H1 (cell line): ENCODE measurements at regions not wholly inside any gene's neighbourhood (a gene's known extent, or its start where the extent isn't known, plus 50 kb on each side); places are given as distances from the start of the nearest gene placed in this dataset.

ENCODE experiments used
- CTCF ChIA-PET: fragments of 300-600 bp; sonication (Branson Sonifier 250); formaldehyde crosslinking; loops from one replicate; lab custom pipeline; 2021; ENCODE audit not compliant: partially characterized antibody; lab: Charles Lee
- POLR2A ChIA-PET: fragments of 300-600 bp; sonication (Branson Sonifier 250); formaldehyde crosslinking; loops from one replicate; lab custom pipeline; 2021; ENCODE audit warnings: inconsistent platforms; ENCODE audit not compliant: partially characterized antibody; lab: Charles Lee
- DNase-seq, 2 experiments: peaks; one replicate each; pipeline versions ENCODE4 v3.0.0 to v3.0.0-alpha.2; 2010 to 2022; ENCODE audit warnings: low spot score in 2 of 2, low read depth in 1 of 2, mixed read lengths in 1 of 2
- FAIRE-seq: peaks from 2 replicates; lab custom pipeline; 2011; peaks lifted over from hg19 to GRCh38; lab: Jason Lieb, UNC
- H2AFZ ChIP-seq: 2 replicates; pipeline ENCODE4 v1.8.1; 2012; ENCODE audit warnings: low read length, inconsistent platforms
- H2AK5ac ChIP-seq: 2 replicates; pipeline ENCODE4 v1.6.1; 2013; ENCODE audit warnings: low read depth, low read length
- H2BK120ac ChIP-seq: replicated peaks from 2 replicates; pipeline ENCODE3; 2013; ENCODE audit warnings: low read depth, low read length, inconsistent platforms
- H2BK12ac ChIP-seq: 2 replicates; pipeline ENCODE4 v1.6.1; 2013; ENCODE audit warnings: low read depth, low read length
- H2BK15ac ChIP-seq: 2 replicates; pipeline ENCODE4 v1.6.1; 2013; ENCODE audit warnings: low read length
- H2BK20ac ChIP-seq: 2 replicates; pipeline ENCODE4 v1.6.1; 2013; ENCODE audit warnings: low read length
- H2BK5ac ChIP-seq: 2 replicates; pipeline ENCODE4 v1.6.1; 2013; ENCODE audit warnings: low read depth, low read length
- H3K14ac ChIP-seq: 2 replicates; pipeline ENCODE4 v1.6.1; 2013; ENCODE audit warnings: inconsistent platforms; ENCODE audit not compliant: insufficient read length
- H3K18ac ChIP-seq: 2 replicates; pipeline ENCODE4 v1.6.1; 2013; ENCODE audit warnings: low read length; ENCODE audit errors: extremely low read depth
- H3K23ac ChIP-seq: 2 replicates; pipeline ENCODE4 v1.6.1; 2013; ENCODE audit warnings: inconsistent platforms; ENCODE audit not compliant: insufficient read length
- H3K23me2 ChIP-seq: 2 replicates; pipeline ENCODE4 v1.6.1; 2013; ENCODE audit warnings: low read depth, low read length
- H3K27ac ChIP-seq: 2 replicates; pipeline ENCODE4 v1.6.1; 2011; ENCODE audit warnings: low read depth, low read length, inconsistent platforms
- H3K27me3 ChIP-seq, 4 experiments: replicated peaks in 1 of 4; 1 replicate in 1 of 4; 2 replicates in 3 of 4; pipeline versions ENCODE4 v1.6.1 to v1.8.1; 2011 to 2013; ENCODE audit warnings: low read length in 3 of 4, mild to moderate bottlenecking in 3 of 4, inconsistent platforms in 2 of 4, mixed read lengths in 2 of 4, moderate library complexity in 1 of 4; ENCODE audit not compliant: control insufficient read depth in 3 of 4, insufficient read depth in 3 of 4; ENCODE audit errors: extremely low read depth in 1 of 4
- H3K36me3 ChIP-seq, 4 experiments: 2 replicates each; pipeline versions ENCODE4 v1.6.1 to v1.8.1; 2011 to 2013; ENCODE audit warnings: mild to moderate bottlenecking in 4 of 4, low read length in 3 of 4, moderate library complexity in 2 of 4, control low read depth in 1 of 4, inconsistent platforms in 1 of 4; ENCODE audit not compliant: insufficient read depth in 4 of 4, control insufficient read depth in 2 of 4
- H3K4ac ChIP-seq: replicated peaks from 2 replicates; pipeline ENCODE3; 2013; ENCODE audit warnings: low read length, low read depth, mixed read lengths, inconsistent platforms; ENCODE audit not compliant: insufficient read length
- H3K4me1 ChIP-seq, 4 experiments: replicated peaks in 1 of 4; 1 replicate in 1 of 4; 2 replicates in 3 of 4; pipeline versions ENCODE4 v1.6.1 to v1.8.1; 2011 to 2013; ENCODE audit warnings: low read length in 3 of 4, inconsistent platforms in 2 of 4, mixed read lengths in 1 of 4; ENCODE audit not compliant: insufficient read depth in 4 of 4, control insufficient read depth in 3 of 4
- H3K4me2 ChIP-seq, 2 experiments: 2 replicates each; pipeline versions ENCODE4 v1.6.1 to v1.8.1; 2011 to 2013; ENCODE audit warnings: low read depth in 2 of 2, low read length in 2 of 2, control low read depth in 1 of 2, inconsistent platforms in 1 of 2, mild to moderate bottlenecking in 1 of 2; ENCODE audit not compliant: insufficient read depth in 1 of 2
- H3K4me3 ChIP-seq, 4 experiments: fragments of 200-600, 300-600 bp in 1 of 4; sonication (generic), shearing (Covaris generic), sonication (Bioruptor Twin) in 1 of 4; 2 replicates each; pipeline versions ENCODE4 v1.5.1 to v1.8.1; 2011 to 2016; ENCODE audit warnings: low read length in 4 of 4, low read depth in 3 of 4, control low read depth in 2 of 4, inconsistent platforms in 2 of 4, mild to moderate bottlenecking in 2 of 4, mixed read lengths in 1 of 4, moderate library complexity in 1 of 4; ENCODE audit not compliant: insufficient read depth in 2 of 4; ENCODE audit errors: extremely low read depth in 1 of 4
- H3K56ac ChIP-seq: replicated peaks from 2 replicates; pipeline ENCODE3; 2013; ENCODE audit warnings: low read depth, mild to moderate bottlenecking, mixed read lengths, low read length, inconsistent platforms; ENCODE audit not compliant: insufficient read length
- H3K79me1 ChIP-seq: 2 replicates; pipeline ENCODE4 v1.6.1; 2013; ENCODE audit warnings: low read depth, low read length, control low read depth
- H3K79me2 ChIP-seq, 2 experiments: 2 replicates each; pipeline versions ENCODE4 v1.6.1 to v1.8.1; 2012 to 2013; ENCODE audit warnings: low read length in 2 of 2, mild to moderate bottlenecking in 2 of 2, inconsistent platforms in 1 of 2; ENCODE audit not compliant: insufficient read depth in 2 of 2, control insufficient read depth in 1 of 2
- H3K9ac ChIP-seq, 4 experiments: replicated peaks in 1 of 4; 1 replicate in 1 of 4; 2 replicates in 3 of 4; pipeline versions ENCODE4 v1.6.1 to v1.8.1; 2011 to 2013; ENCODE audit warnings: low read depth in 3 of 4, low read length in 3 of 4, control low read depth in 2 of 4, mild to moderate bottlenecking in 2 of 4, moderate library complexity in 2 of 4, inconsistent platforms in 1 of 4; ENCODE audit errors: extremely low read depth in 1 of 4
- H3K9me3 ChIP-seq, 2 experiments: 2 replicates each; pipeline versions ENCODE4 v1.6.1 to v1.8.1; 2012 to 2013; ENCODE audit warnings: mild to moderate bottlenecking in 2 of 2, moderate library complexity in 2 of 2, control low read depth in 1 of 2, inconsistent platforms in 1 of 2, low read depth in 1 of 2, low read length in 1 of 2, mixed read lengths in 1 of 2; ENCODE audit not compliant: insufficient read depth in 2 of 2
- H4K20me1 ChIP-seq, 2 experiments: replicated peaks in 1 of 2; 2 replicates each; pipeline versions ENCODE3 to v1.8.1; 2011 to 2013; ENCODE audit warnings: inconsistent platforms in 2 of 2, low read length in 2 of 2, mild to moderate bottlenecking in 1 of 2; ENCODE audit not compliant: insufficient read depth in 2 of 2, control insufficient read depth in 1 of 2
- H4K5ac ChIP-seq: 2 replicates; pipeline ENCODE4 v1.6.1; 2013; ENCODE audit warnings: low read length, low read depth, mixed read lengths, inconsistent platforms; ENCODE audit not compliant: insufficient read length
- H4K8ac ChIP-seq: 2 replicates; pipeline ENCODE4 v1.8.0; 2013; ENCODE audit warnings: mild to moderate bottlenecking, moderate library complexity, low read length, inconsistent platforms; ENCODE audit not compliant: insufficient read depth; ENCODE audit errors: extremely low read depth
- H4K91ac ChIP-seq: replicated peaks from 2 replicates; pipeline ENCODE3; 2013; ENCODE audit warnings: low read length, mixed read lengths, inconsistent platforms; ENCODE audit not compliant: insufficient read length
- CTBP2 ChIP-seq: IDR thresholded peaks from 2 replicates; pipeline ENCODE4 v1.7.0; 2011; ENCODE audit warnings: borderline replicate concordance, mild to moderate bottlenecking, moderate library complexity, mixed read lengths, low read length; ENCODE audit not compliant: insufficient read depth, insufficient read length

GRCh38 chr2:48104418-48104817 lies 198.1 kb upstream of the FBXO11 start:
- H3K9ac ChIP-seq, result no peak overlapping the region
- H3K4me3 ChIP-seq, result no peak overlapping the region
- CTCF ChIA-PET, result interaction anchor here (0.9 to 6.1 kb wide), 6 partner anchors 88 to 315 kb away, joined by 3 to 53 read pairs (median 5); no protein-coding TSS in a partner anchor
- H3K27me3 ChIP-seq, result no peaks in the 10 kb centered on the region
- no peak overlapping the region for H3K23ac ChIP-seq
- no peak overlapping the region for H3K27ac ChIP-seq
- H3K9me3 ChIP-seq, result no peaks in the 10 kb centered on the region
- no peak overlapping the region for H2AFZ ChIP-seq
- POLR2A ChIA-PET, result no interaction called here
- H4K20me1 ChIP-seq, result no peaks in the 10 kb centered on the region
- no peak overlapping the region for H2BK120ac ChIP-seq
- H3K79me1 ChIP-seq, result no peaks in the 10 kb centered on the region
- no peaks in the 10 kb centered on the region for H3K36me3 ChIP-seq
- no peak for TF ChIP-seq CTBP2
- no peak for DNase-seq
- no peak overlapping the region for H4K8ac ChIP-seq
- no peaks in the 10 kb centered on the region for H3K79me2 ChIP-seq
- H4K91ac ChIP-seq, result no peak overlapping the region
- H3K18ac ChIP-seq, result no peak overlapping the region
- no peak overlapping the region for H2AK5ac ChIP-seq
- H3K23me2 ChIP-seq, result no peaks in the 10 kb centered on the region
- no peak overlapping the region for H3K4me2 ChIP-seq
- H3K56ac ChIP-seq, result no peak overlapping the region
- H3K4ac ChIP-seq, result no peak overlapping the region
- H2BK12ac ChIP-seq, result no peak overlapping the region
- FAIRE-seq, result no peak
- no peak overlapping the region for H2BK20ac ChIP-seq
- H3K14ac ChIP-seq, result no peak overlapping the region
- no peak overlapping the region for H2BK15ac ChIP-seq
- peaks cover 8 to 16% (median 8%) of the 10 kb centered on the region in 4 experiments for H3K4me1 ChIP-seq
- no peak overlapping the region for H2BK5ac ChIP-seq
- no peak overlapping the region for H4K5ac ChIP-seq
